WERI-Rb-1 (cell line): ENCODE measurements at regions not wholly inside any gene's neighbourhood (a gene's known extent, or its start where the extent isn't known, plus 50 kb on each side); places are given as distances from the start of the nearest gene placed in this dataset.
"Not testable (repeated sequence)": the region's sequence is repeated elsewhere in the genome, so short reads cannot be mapped to it uniquely, and the experiment has no call there.

Source experiments
- DNase-seq: peaks from one replicate; pipeline ENCODE4 v3.0.0-alpha.2; 2020
- H3K27ac ChIP-seq: fragments of 250-450 bp; sonication (Bioruptor Pico); 2 replicates; pipeline ENCODE4 v1.5.1; 2020; ENCODE audit warnings: mild to moderate bottlenecking, moderate library complexity
- H3K27me3 ChIP-seq: fragments of 250-450 bp; sonication (Bioruptor Pico); 2 replicates; pipeline ENCODE4 v1.5.1; 2021; ENCODE audit warnings: mild to moderate bottlenecking, low read depth, moderate library complexity; ENCODE audit not compliant: insufficient read depth, severe bottlenecking
- H3K36me3 ChIP-seq: fragments of 250-450 bp; sonication (Bioruptor Pico); 2 replicates; pipeline ENCODE4 v1.5.1; 2020; ENCODE audit warnings: mild to moderate bottlenecking, moderate library complexity
- H3K4me3 ChIP-seq: 2 replicates; pipeline ENCODE4 v1.5.1; 2011; ENCODE audit warnings: low read depth, mild to moderate bottlenecking, control low read depth, low read length
- H3K9me3 ChIP-seq: fragments of 250-450 bp; sonication (Bioruptor Pico); 2 replicates; pipeline ENCODE4 v1.5.1; 2021; ENCODE audit warnings: mild to moderate bottlenecking, moderate library complexity; ENCODE audit not compliant: severe bottlenecking
- TF ChIP-seq, protein P1 (sequence below): IDR thresholded peaks from 2 replicates; pipeline ENCODE4 v1.5.1; 2011; ENCODE audit warnings: low read depth, mild to moderate bottlenecking, control low read depth, inconsistent platforms, low read length

DNA sequence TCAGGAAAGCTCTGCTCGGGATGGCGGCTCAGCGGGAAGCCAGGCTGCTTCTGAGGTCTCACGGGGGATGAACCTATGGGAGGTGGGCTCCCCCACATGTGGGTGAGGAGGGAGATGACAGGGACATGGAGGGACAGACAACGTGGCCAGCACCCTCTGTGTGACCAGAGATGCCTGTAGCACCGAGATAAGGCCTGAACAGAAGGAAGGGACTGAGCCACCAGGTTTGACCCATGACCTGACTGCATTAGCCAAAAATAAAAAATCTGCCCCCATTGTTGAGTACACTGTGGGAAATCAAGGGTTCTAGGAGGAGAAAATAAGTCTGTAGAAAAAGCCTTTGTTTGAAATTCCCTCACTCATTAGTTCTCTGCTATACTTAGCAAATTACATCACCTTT is 105.7 kb downstream of the RNASET2 start:
- Histone ChIP-seq H3K9me3 (no peaks in the 10 kb centered on the region), H3K27me3 (no peaks in the 10 kb centered on the region), H3K4me3 (no peak overlapping the region), H3K36me3 (no peaks in the 10 kb centered on the region), H3K27ac (no peak overlapping the region)
- TF ChIP-seq, protein P1, sequence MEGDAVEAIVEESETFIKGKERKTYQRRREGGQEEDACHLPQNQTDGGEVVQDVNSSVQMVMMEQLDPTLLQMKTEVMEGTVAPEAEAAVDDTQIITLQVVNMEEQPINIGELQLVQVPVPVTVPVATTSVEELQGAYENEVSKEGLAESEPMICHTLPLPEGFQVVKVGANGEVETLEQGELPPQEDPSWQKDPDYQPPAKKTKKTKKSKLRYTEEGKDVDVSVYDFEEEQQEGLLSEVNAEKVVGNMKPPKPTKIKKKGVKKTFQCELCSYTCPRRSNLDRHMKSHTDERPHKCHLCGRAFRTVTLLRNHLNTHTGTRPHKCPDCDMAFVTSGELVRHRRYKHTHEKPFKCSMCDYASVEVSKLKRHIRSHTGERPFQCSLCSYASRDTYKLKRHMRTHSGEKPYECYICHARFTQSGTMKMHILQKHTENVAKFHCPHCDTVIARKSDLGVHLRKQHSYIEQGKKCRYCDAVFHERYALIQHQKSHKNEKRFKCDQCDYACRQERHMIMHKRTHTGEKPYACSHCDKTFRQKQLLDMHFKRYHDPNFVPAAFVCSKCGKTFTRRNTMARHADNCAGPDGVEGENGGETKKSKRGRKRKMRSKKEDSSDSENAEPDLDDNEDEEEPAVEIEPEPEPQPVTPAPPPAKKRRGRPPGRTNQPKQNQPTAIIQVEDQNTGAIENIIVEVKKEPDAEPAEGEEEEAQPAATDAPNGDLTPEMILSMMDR, result no peak
- DNase-seq, result no peak

DNA sequence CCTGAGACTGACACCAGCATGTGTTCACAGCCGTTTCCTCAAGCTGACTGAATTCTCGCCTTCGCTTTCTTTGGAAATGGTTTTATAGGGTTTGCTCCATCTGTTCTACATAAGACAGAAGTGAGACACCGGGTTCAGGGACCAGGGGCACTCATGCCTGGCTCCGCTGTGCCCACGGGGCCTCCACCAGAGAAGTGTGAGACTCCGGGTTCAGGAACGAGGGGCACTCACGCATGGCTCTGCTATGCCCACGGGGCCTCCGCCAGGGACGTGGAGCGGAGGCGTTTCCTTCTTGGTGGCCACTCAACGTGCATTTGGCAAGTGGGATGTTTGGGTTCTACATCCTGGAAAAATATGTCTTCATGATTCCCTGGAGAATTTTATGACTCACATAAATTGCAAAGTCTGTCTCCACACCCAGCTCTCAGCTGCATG is 106.6 kb downstream of the RNASET2 start:
- Histone ChIP-seq H3K27ac (no peak overlapping the region), H3K27me3 (no peaks in the 10 kb centered on the region), H3K9me3 (no peaks in the 10 kb centered on the region), H3K36me3 (no peaks in the 10 kb centered on the region), H3K4me3 (no peak overlapping the region)
- no peak for DNase-seq
- TF ChIP-seq, protein P1, result no peak

DNA sequence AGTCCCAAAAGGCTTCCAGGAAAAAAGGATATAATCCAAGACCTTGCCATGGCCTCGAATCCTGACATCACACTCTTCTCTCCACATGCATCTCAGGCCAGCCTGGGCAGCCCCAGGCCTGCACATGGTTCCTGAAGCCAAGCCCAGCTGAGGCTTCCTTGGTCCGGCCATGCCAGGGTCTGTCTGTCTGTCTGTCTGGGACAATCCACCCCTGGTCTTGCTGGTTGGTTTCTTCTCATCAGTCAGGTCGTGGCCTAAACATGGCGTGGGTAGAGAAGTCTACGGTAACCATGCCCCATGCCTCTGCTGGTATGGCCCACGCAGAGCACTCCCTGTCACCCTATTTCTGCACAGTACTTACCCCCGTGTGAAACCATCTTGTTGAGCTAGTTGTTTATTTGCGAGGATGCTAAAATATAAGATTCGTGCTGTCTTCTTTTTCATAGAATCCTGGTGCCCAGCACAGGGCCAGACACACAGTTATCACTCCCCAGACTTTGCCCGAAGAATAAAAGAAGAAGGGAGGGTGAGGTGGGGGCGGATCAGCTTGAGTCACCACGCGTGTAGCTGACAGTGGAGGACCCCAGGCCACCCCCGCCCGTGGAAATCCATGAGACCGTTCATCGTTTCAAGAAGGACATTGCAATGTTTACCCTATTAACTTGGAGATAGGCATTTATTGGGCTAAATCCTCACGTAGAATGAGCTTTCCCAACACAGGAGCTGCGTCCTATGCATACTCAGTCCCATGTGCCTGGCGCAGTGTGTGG is 107.2 kb downstream of the RNASET2 start:
- H3K27ac ChIP-seq, result no peak overlapping the region
- H3K36me3 ChIP-seq, result no peaks in the 10 kb centered on the region
- no peaks in the 10 kb centered on the region for H3K27me3 ChIP-seq
- TF ChIP-seq, protein P1, result no peak
- no peak overlapping the region for H3K4me3 ChIP-seq
- no peak for DNase-seq
- H3K9me3 ChIP-seq, result no peaks in the 10 kb centered on the region

DNA sequence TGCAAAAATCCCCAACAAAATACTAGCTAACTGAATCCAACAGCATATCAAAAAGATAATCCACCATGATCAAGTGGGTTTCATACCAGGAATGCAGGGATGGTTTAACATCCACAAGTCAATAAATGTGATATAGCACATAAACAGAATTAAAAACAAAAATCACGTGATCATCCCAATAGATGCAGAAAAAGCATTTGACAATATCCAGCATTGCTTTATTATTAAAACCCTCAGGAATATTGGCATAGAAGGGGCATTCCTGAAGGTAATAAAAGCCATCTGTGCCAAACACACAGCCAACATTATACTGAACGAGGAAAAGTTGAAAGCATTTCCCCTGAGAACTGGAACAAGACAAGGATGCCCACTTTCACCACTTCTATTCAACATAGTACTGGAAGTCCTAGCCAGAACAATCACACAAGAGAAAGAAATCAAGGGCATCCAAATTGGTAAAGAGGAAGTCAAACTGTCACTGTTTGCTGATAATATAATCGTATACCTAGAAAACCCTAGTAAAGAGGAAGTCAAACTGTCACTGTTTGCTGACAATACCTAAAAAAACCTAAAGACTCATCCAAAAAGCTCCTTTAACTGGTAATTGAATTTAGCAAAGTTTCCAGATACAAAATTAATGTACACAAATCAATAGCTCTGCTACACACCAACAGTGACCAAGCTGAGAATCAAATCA is 109.8 kb downstream of the RNASET2 start:
- not testable (repeated sequence) for H3K4me3 ChIP-seq, H3K27ac ChIP-seq, H3K36me3 ChIP-seq, DNase-seq, H3K27me3 ChIP-seq, H3K9me3 ChIP-seq

DNA sequence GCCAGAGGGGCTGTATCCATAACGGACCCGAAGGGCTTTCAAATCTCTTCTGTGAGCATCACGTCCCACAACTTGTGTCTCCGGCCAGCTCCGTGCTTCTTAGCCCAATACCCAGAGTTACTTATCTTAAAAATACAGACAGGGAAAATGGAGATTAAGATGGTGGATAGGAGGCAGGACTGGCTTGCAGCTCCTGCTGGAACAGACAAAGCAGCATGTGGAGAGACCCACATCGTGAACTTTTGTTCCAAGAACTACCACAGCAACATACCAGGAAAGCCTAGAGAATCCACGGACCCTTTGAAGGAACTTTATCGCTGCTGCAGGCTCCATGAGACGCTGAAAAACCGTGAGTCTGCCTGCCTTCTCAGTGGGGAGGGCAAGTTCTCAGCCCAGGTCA is 113.7 kb downstream of the RNASET2 start:
- Histone ChIP-seq H3K27me3 (no peaks in the 10 kb centered on the region), H3K9me3 (no peaks in the 10 kb centered on the region), H3K27ac (no peak overlapping the region), H3K4me3 (no peak overlapping the region), H3K36me3 (no peaks in the 10 kb centered on the region)
- TF ChIP-seq, protein P1, result no peak
- no peak for DNase-seq

DNA sequence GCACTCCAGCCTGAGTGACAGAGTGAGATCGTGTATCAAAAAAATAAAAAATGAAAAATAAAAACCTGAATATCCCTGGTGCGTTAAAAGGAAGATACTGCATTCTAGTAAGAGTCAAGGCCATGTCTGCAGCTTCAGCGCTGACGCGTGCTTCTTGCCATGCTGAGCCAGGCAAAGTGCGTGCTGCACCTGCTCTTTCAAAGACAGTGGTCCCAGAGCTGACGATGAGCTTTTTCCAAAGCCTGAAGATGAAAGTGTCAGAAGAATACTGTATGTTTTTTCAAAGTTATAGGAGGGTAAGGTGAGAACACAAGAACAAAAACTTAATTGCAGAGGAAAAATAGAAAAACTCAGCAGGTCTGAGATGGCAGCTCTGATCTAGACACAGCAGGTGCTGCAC is 115.1 kb downstream of the RNASET2 start:
- no peak overlapping the region for H3K4me3 ChIP-seq
- no peaks in the 10 kb centered on the region for H3K27me3 ChIP-seq
- no peaks in the 10 kb centered on the region for H3K9me3 ChIP-seq
- H3K27ac ChIP-seq, result no peak overlapping the region
- TF ChIP-seq, protein P1, result no peak
- no peaks in the 10 kb centered on the region for H3K36me3 ChIP-seq
- no peak for DNase-seq
